ENCODE measurements at regions not wholly inside any gene's neighbourhood (a gene's known extent, or its start where the extent isn't known, plus 50 kb on each side); places are given as distances from the start of the nearest gene placed in this dataset.

GRCh38 chr20:60427516-60427915, 469.3 kb downstream of the CDH26 start:
- no peaks in the 10 kb centered on the region for H3K27me3 Mint-ChIP-seq (ENCODE audit: low read depth)
- no peak overlapping the region for H3K27ac Mint-ChIP-seq
- no peak for DNase-seq (ENCODE audit: low spot score)
- intact Hi-C loops (cut with micrococcal nuclease): no loop called here
- no peaks in the 10 kb centered on the region for H3K9me3 Mint-ChIP-seq
- H3K4me3 Mint-ChIP-seq (ENCODE audit: low read depth): no peak overlapping the region
- no peaks in the 10 kb centered on the region for H3K36me3 Mint-ChIP-seq (ENCODE audit: low read depth)
- no peaks in the 10 kb centered on the region for H3K4me1 Mint-ChIP-seq (ENCODE audit: low read depth)

- Mint-ChIP-seq H3K36me3 (ENCODE audit: low read depth) (no peaks in the 10 kb centered on the region), H3K4me1 (ENCODE audit: low read depth) (no peaks in the 10 kb centered on the region), H3K27me3 (ENCODE audit: low read depth) (no peaks in the 10 kb centered on the region), H3K4me3 (ENCODE audit: low read depth) (no peak overlapping the region), H3K27ac (no peak overlapping the region), H3K9me3 (no peaks in the 10 kb centered on the region)
- intact Hi-C loops (cut with micrococcal nuclease): no loop called here
- DNase-seq (ENCODE audit: low spot score): no peak
Observed at GRCh38 chr20:60428651-60429050, 470.4 kb downstream of the CDH26 start.

- H3K27ac Mint-ChIP-seq: no peak overlapping the region
- H3K4me3 Mint-ChIP-seq (ENCODE audit: low read depth): no peak overlapping the region
- H3K27me3 Mint-ChIP-seq (ENCODE audit: low read depth): no peaks in the 10 kb centered on the region
- intact Hi-C loops (cut with micrococcal nuclease): no loop called here
- no peaks in the 10 kb centered on the region for H3K4me1 Mint-ChIP-seq (ENCODE audit: low read depth)
- H3K36me3 Mint-ChIP-seq (ENCODE audit: low read depth): no peaks in the 10 kb centered on the region
- DNase-seq (ENCODE audit: low spot score): no peak
- no peaks in the 10 kb centered on the region for H3K9me3 Mint-ChIP-seq
Observed at GRCh38 chr20:60430516-60431001, 472.3 kb downstream of the CDH26 start.

GRCh38 chr20:60431349-60431748, 473.1 kb downstream of the CDH26 start:
- H3K27me3 Mint-ChIP-seq (ENCODE audit: low read depth): no peaks in the 10 kb centered on the region
- DNase-seq (ENCODE audit: low spot score): no peak
- H3K36me3 Mint-ChIP-seq (ENCODE audit: low read depth): no peaks in the 10 kb centered on the region
- H3K9me3 Mint-ChIP-seq: no peaks in the 10 kb centered on the region
- H3K4me3 Mint-ChIP-seq (ENCODE audit: low read depth): no peak overlapping the region
- H3K4me1 Mint-ChIP-seq (ENCODE audit: low read depth): no peaks in the 10 kb centered on the region
- no peak overlapping the region for H3K27ac Mint-ChIP-seq
- intact Hi-C loops (cut with micrococcal nuclease): no loop called here

- Mint-ChIP-seq H3K4me1 (ENCODE audit: low read depth) (no peaks in the 10 kb centered on the region), H3K27me3 (ENCODE audit: low read depth) (no peaks in the 10 kb centered on the region), H3K27ac (no peak overlapping the region), H3K9me3 (no peaks in the 10 kb centered on the region), H3K36me3 (ENCODE audit: low read depth) (no peaks in the 10 kb centered on the region), H3K4me3 (ENCODE audit: low read depth) (no peak overlapping the region)
- no peak for DNase-seq (ENCODE audit: low spot score)
- intact Hi-C loops (cut with micrococcal nuclease): no loop called here
Observed at GRCh38 chr20:60437418-60437817, 479.2 kb downstream of the CDH26 start.

- no peak overlapping the region for H3K27ac Mint-ChIP-seq
- peaks cover 2% of the 10 kb centered on the region for H3K4me1 Mint-ChIP-seq (ENCODE audit: low read depth)
- no peaks in the 10 kb centered on the region for H3K27me3 Mint-ChIP-seq (ENCODE audit: low read depth)
- no peak for DNase-seq (ENCODE audit: low spot score)
- H3K9me3 Mint-ChIP-seq: no peaks in the 10 kb centered on the region
- no peaks in the 10 kb centered on the region for H3K36me3 Mint-ChIP-seq (ENCODE audit: low read depth)
- intact Hi-C loops (cut with micrococcal nuclease): no loop called here
- no peak overlapping the region for H3K4me3 Mint-ChIP-seq (ENCODE audit: low read depth)
Observed at GRCh38 chr20:60446267-60447111, 488.3 kb downstream of the CDH26 start.

- intact Hi-C loops (cut with micrococcal nuclease): no loop called here
- Mint-ChIP-seq H3K4me3 (ENCODE audit: low read depth) (no peak overlapping the region), H3K27me3 (ENCODE audit: low read depth) (no peaks in the 10 kb centered on the region), H3K4me1 (ENCODE audit: low read depth) (peaks cover 2% of the 10 kb centered on the region), H3K9me3 (no peaks in the 10 kb centered on the region), H3K27ac (no peak overlapping the region), H3K36me3 (ENCODE audit: low read depth) (no peaks in the 10 kb centered on the region)
- no peak for DNase-seq (ENCODE audit: low spot score)
Observed at GRCh38 chr20:60447703-60448102, 489.5 kb downstream of the CDH26 start.

- Mint-ChIP-seq H3K27ac (no peak overlapping the region), H3K4me3 (ENCODE audit: low read depth) (no peak overlapping the region), H3K4me1 (ENCODE audit: low read depth) (no peaks in the 10 kb centered on the region), H3K9me3 (no peaks in the 10 kb centered on the region), H3K27me3 (ENCODE audit: low read depth) (no peaks in the 10 kb centered on the region), H3K36me3 (ENCODE audit: low read depth) (no peaks in the 10 kb centered on the region)
- intact Hi-C loops (cut with micrococcal nuclease): no loop called here
- no peak for DNase-seq (ENCODE audit: low spot score)
Observed at GRCh38 chr20:60453388-60454246, 495.4 kb downstream of the CDH26 start.

GRCh38 chr20:60454491-60454890, 496.3 kb downstream of the CDH26 start:
- no peak overlapping the region for H3K27ac Mint-ChIP-seq
- H3K4me1 Mint-ChIP-seq (ENCODE audit: low read depth): no peaks in the 10 kb centered on the region
- intact Hi-C loops (cut with micrococcal nuclease): no loop called here
- no peaks in the 10 kb centered on the region for H3K9me3 Mint-ChIP-seq
- no peaks in the 10 kb centered on the region for H3K27me3 Mint-ChIP-seq (ENCODE audit: low read depth)
- H3K36me3 Mint-ChIP-seq (ENCODE audit: low read depth): no peaks in the 10 kb centered on the region
- H3K4me3 Mint-ChIP-seq (ENCODE audit: low read depth): no peak overlapping the region
- no peak for DNase-seq (ENCODE audit: low spot score)

GRCh38 chr20:60455272-60455671, 497.0 kb downstream of the CDH26 start:
- DNase-seq (ENCODE audit: low spot score): no peak
- Mint-ChIP-seq H3K36me3 (ENCODE audit: low read depth) (no peaks in the 10 kb centered on the region), H3K27me3 (ENCODE audit: low read depth) (no peaks in the 10 kb centered on the region), H3K27ac (no peak overlapping the region), H3K4me1 (ENCODE audit: low read depth) (no peaks in the 10 kb centered on the region), H3K9me3 (no peaks in the 10 kb centered on the region), H3K4me3 (ENCODE audit: low read depth) (no peak overlapping the region)
- intact Hi-C loops (cut with micrococcal nuclease): no loop called here

- no peaks in the 10 kb centered on the region for H3K4me1 Mint-ChIP-seq (ENCODE audit: low read depth)
- H3K27ac Mint-ChIP-seq: no peak overlapping the region
- no peak overlapping the region for H3K4me3 Mint-ChIP-seq (ENCODE audit: low read depth)
- H3K9me3 Mint-ChIP-seq: no peaks in the 10 kb centered on the region
- no peaks in the 10 kb centered on the region for H3K36me3 Mint-ChIP-seq (ENCODE audit: low read depth)
- no peak for DNase-seq (ENCODE audit: low spot score)
- H3K27me3 Mint-ChIP-seq (ENCODE audit: low read depth): no peaks in the 10 kb centered on the region
- intact Hi-C loops (cut with micrococcal nuclease): no loop called here
Observed at GRCh38 chr20:60459212-60459611, 501.0 kb downstream of the CDH26 start.

GRCh38 chr20:60461993-60462392, 503.8 kb downstream of the CDH26 start:
- H3K4me1 Mint-ChIP-seq (ENCODE audit: low read depth): no peaks in the 10 kb centered on the region
- intact Hi-C loops (cut with micrococcal nuclease): no loop called here
- DNase-seq (ENCODE audit: low spot score): no peak
- H3K27ac Mint-ChIP-seq: no peak overlapping the region
- H3K4me3 Mint-ChIP-seq (ENCODE audit: low read depth): no peak overlapping the region
- no peaks in the 10 kb centered on the region for H3K36me3 Mint-ChIP-seq (ENCODE audit: low read depth)
- no peaks in the 10 kb centered on the region for H3K27me3 Mint-ChIP-seq (ENCODE audit: low read depth)
- H3K9me3 Mint-ChIP-seq: no peaks in the 10 kb centered on the region

GRCh38 chr20:60463798-60464197, 505.6 kb downstream of the CDH26 start:
- Mint-ChIP-seq H3K27me3 (ENCODE audit: low read depth) (no peaks in the 10 kb centered on the region), H3K27ac (no peak overlapping the region), H3K4me3 (ENCODE audit: low read depth) (no peak overlapping the region), H3K4me1 (ENCODE audit: low read depth) (no peaks in the 10 kb centered on the region), H3K36me3 (ENCODE audit: low read depth) (no peaks in the 10 kb centered on the region), H3K9me3 (no peaks in the 10 kb centered on the region)
- no peak for DNase-seq (ENCODE audit: low spot score)
- intact Hi-C loops (cut with micrococcal nuclease): no loop called here
